Esophagus muscularis mucosa (tissue), 4 donors: ENCODE measurements at regions not wholly inside any gene's neighbourhood (a gene's known extent, or its start where the extent isn't known, plus 50 kb on each side); places are given as distances from the start of the nearest gene placed in this dataset.

Experiments
- DNase-seq: peaks from one replicate; pipeline ENCODE4 v3.0.0-alpha.2; 2017; ENCODE audit errors: extremely low spot score
- H3K27ac ChIP-seq, 4 donors: fragments of 200-600 bp; sonication (generic); replicated peaks in 1 of 4; 1 replicate in 3 of 4; 2 replicates in 1 of 4; pipeline ENCODE4 v1.5.1; 2016 to 2019; ENCODE audit warnings: mild to moderate bottlenecking in 1 of 4
- H3K27me3 ChIP-seq, 4 donors: fragments of 200-600 bp; sonication (generic); one replicate each; pipeline versions ENCODE4 v1.5.1 to v1.6.0; 2016 to 2019
- H3K36me3 ChIP-seq, 4 donors: fragments of 200-600 bp; sonication (generic); one replicate each; pipeline ENCODE4 v1.5.1; 2016 to 2019
- H3K4me1 ChIP-seq, 4 donors: fragments of 200-600 bp; sonication (generic); one replicate each; pipeline ENCODE4 v1.5.1; 2016 to 2019
- H3K4me3 ChIP-seq, 4 donors: fragments of 200-600 bp; sonication (generic); 1 replicate in 2 of 4; 2 replicates in 2 of 4; pipeline ENCODE4 v1.5.1; 2016 to 2019; ENCODE audit warnings: mild to moderate bottlenecking in 4 of 4, moderate library complexity in 1 of 4
- H3K9me3 ChIP-seq, 4 donors: fragments of 200-600 bp; sonication (generic); 1 replicate in 3 of 4; 2 replicates in 1 of 4; pipeline ENCODE4 v1.5.1; 2016 to 2019
- CTCF ChIP-seq, 3 experiments: fragments of 200-600 bp in 2 of 3; fragments of 450-650 bp in 1 of 3; sonication (generic) in 2 of 3; IDR thresholded peaks; one replicate each; pipeline ENCODE4 v1.5.1; 2017 to 2019; ENCODE audit warnings: antibody characterized with exemption in 3 of 3, mild to moderate bottlenecking in 2 of 3, moderate library complexity in 1 of 3
- EP300 ChIP-seq: sonication (generic); formaldehyde crosslinking; IDR thresholded peaks from one replicate; pipeline ENCODE4 v1.6.1; 2017; ENCODE audit warnings: antibody characterized with exemption
- POLR2A ChIP-seq: fragments of 450-650 bp; IDR thresholded peaks from one replicate; pipeline ENCODE4 v1.6.1; 2017; ENCODE audit warnings: antibody characterized with exemption, moderate library complexity, mild to moderate bottlenecking, low read depth
- POLR2AphosphoS5 ChIP-seq, 2 donors: sonication (generic); formaldehyde crosslinking; IDR thresholded peaks; one replicate each; pipeline ENCODE4 v1.6.1; 2017; ENCODE audit warnings: antibody characterized with exemption in 2 of 2
- WGBS: methylation state at CpG from one replicate; pipeline ENCODE4 v1.1.5; 2018; 5-methylcytosine and 5-hydroxymethylcytosine counted together
- intact Hi-C: fragments of 100-400 bp; cut with DNase I; formaldehyde crosslinking; loops from one replicate; pipeline ENCODE4 v1.15.1; 2023

- H3K4me1 ChIP-seq = peaks cover 3 to 10% (median 7%) of the 10 kb centered on the region in 4 donors
- intact Hi-C loops = no loop called here
- H3K27me3 ChIP-seq = peaks cover 0 to 7% (median 0%) of the 10 kb centered on the region in 4 donors
- no peak for DNase-seq
- no peak overlapping the region for H3K27ac ChIP-seq
- TF ChIP-seq POLR2A = no peak
- TF ChIP-seq POLR2AphosphoS5 (IDR thresholded peaks at IDR 0.05) = no peak
- no peak for TF ChIP-seq CTCF (IDR thresholded peaks at IDR 0.05)
- no peak for TF ChIP-seq EP300
- H3K9me3 ChIP-seq = no peaks in the 10 kb centered on the region
- H3K4me3 ChIP-seq = no peak overlapping the region
- 84% methylated on average over 10 of the region's 10 CpGs for WGBS
- H3K36me3 ChIP-seq = no peaks in the 10 kb centered on the region
These were observed 208.6 kb downstream of the CTTN start for GRCh38 chr11:70606951-70607330.

GRCh38 chr11:70607561-70607960 is 209.2 kb downstream of the CTTN start:
- DNase-seq = no peak
- Histone ChIP-seq H3K27ac (no peak overlapping the region), H3K9me3 (no peaks in the 10 kb centered on the region), H3K4me1 (peaks cover 3 to 10% (median 7%) of the 10 kb centered on the region in 4 donors), H3K4me3 (no peak overlapping the region), H3K27me3 (peaks cover 0 to 9% (median 0%) of the 10 kb centered on the region in 4 donors), H3K36me3 (no peaks in the 10 kb centered on the region)
- intact Hi-C loops = no loop called here
- WGBS = no CpG with 5 or more reads among the region's 6 CpGs
- TF ChIP-seq POLR2A (no peak), CTCF (IDR thresholded peaks at IDR 0.05) (no peak), POLR2AphosphoS5 (IDR thresholded peaks at IDR 0.05) (no peak), EP300 (no peak)

GRCh38 chr11:70608568-70609470 is 210.5 kb downstream of the CTTN start:
- H3K36me3 ChIP-seq = no peaks in the 10 kb centered on the region
- H3K9me3 ChIP-seq = no peaks in the 10 kb centered on the region
- WGBS = 65% methylated on average over 33 of the region's 35 CpGs
- H3K4me3 ChIP-seq = no peak overlapping the region
- TF ChIP-seq EP300 (no peak), POLR2AphosphoS5 (IDR thresholded peaks at IDR 0.05) (no peak), POLR2A (no peak), CTCF (IDR thresholded peaks at IDR 0.05) (no peak)
- DNase-seq = no peak
- H3K27me3 ChIP-seq = peaks cover 0 to 9% (median 0%) of the 10 kb centered on the region in 4 donors
- intact Hi-C loops = no loop called here
- no peak overlapping the region for H3K27ac ChIP-seq
- H3K4me1 ChIP-seq = peaks cover 3 to 10% (median 7%) of the 10 kb centered on the region in 4 donors

- no peak overlapping the region for H3K27ac ChIP-seq
- 33% methylated on average over 20 of the region's 22 CpGs for WGBS
- H3K4me3 ChIP-seq = no peak overlapping the region
- no peak for DNase-seq
- no peaks in the 10 kb centered on the region for H3K36me3 ChIP-seq
- intact Hi-C loops = no loop called here
- peaks cover 3 to 10% (median 7%) of the 10 kb centered on the region in 4 donors for H3K4me1 ChIP-seq
- H3K9me3 ChIP-seq = peaks cover 0 to 15% (median 10%) of the 10 kb centered on the region in 4 donors
- TF ChIP-seq POLR2A = no peak
- TF ChIP-seq CTCF (IDR thresholded peaks at IDR 0.05) = no peak
- no peak for TF ChIP-seq EP300
- no peak for TF ChIP-seq POLR2AphosphoS5 (IDR thresholded peaks at IDR 0.05)
- peaks cover 0 to 9% (median 0%) of the 10 kb centered on the region in 4 donors for H3K27me3 ChIP-seq
These were observed 212.5 kb downstream of the CTTN start for GRCh38 chr11:70610566-70611565.
